DOHH2 (cell line): ENCODE measurements at regions not wholly inside any gene's neighbourhood (a gene's known extent, or its start where the extent isn't known, plus 50 kb on each side); places are given as distances from the start of the nearest gene placed in this dataset.

Experiments
- H3F3A ChIP-seq: fragments of 200-600 bp; sonication (generic), shearing (Covaris generic); 2 replicates; pipeline ENCODE4 v1.6.0; 2016; ENCODE audit warnings: antibody characterized with exemption, mild to moderate bottlenecking; ENCODE audit not compliant: control insufficient read depth, insufficient read depth
- H3K27ac ChIP-seq: fragments of 200-600 bp; sonication (generic); 2 replicates; pipeline ENCODE4 v1.5.1; 2014; ENCODE audit warnings: low read depth, mild to moderate bottlenecking, low read length, moderate library complexity
- H3K27me3 ChIP-seq: fragments of 200-600 bp; sonication (generic); 2 replicates; pipeline ENCODE4 v1.6.1; 2014; ENCODE audit warnings: mild to moderate bottlenecking, low read length, mixed read lengths; ENCODE audit not compliant: control insufficient read depth
- H3K36me3 ChIP-seq: fragments of 200-600 bp; sonication (generic); 2 replicates; pipeline ENCODE4 v1.6.1; 2014; ENCODE audit warnings: mild to moderate bottlenecking, low read length, moderate library complexity, mixed read lengths; ENCODE audit not compliant: control insufficient read depth
- H3K4me1 ChIP-seq: fragments of 200-600 bp; sonication (generic); 2 replicates; pipeline ENCODE4 v1.6.1; 2014; ENCODE audit warnings: mild to moderate bottlenecking, low read length, mixed read lengths; ENCODE audit not compliant: control insufficient read depth
- H3K4me2 ChIP-seq: fragments of 200-600 bp; sonication (generic); 2 replicates; pipeline ENCODE4 v1.6.0; 2014; ENCODE audit warnings: mild to moderate bottlenecking, low read length, moderate library complexity
- H3K4me3 ChIP-seq: fragments of 200-600 bp; sonication (generic); 2 replicates; pipeline ENCODE4 v1.5.1; 2014; ENCODE audit warnings: mild to moderate bottlenecking, low read length, mixed read lengths
- H3K79me2 ChIP-seq: fragments of 200-600 bp; sonication (generic); 2 replicates; pipeline ENCODE4 v1.6.1; 2014; ENCODE audit warnings: mild to moderate bottlenecking, low read length, mixed read lengths; ENCODE audit not compliant: control insufficient read depth
- H3K9me2 ChIP-seq: fragments of 200-600 bp; sonication (generic); replicated peaks from 2 replicates; pipeline ENCODE4 v1.6.1; 2014; ENCODE audit warnings: mild to moderate bottlenecking, low read length, mixed read lengths; ENCODE audit not compliant: control insufficient read depth
- H3K9me3 ChIP-seq: fragments of 200-600 bp; sonication (generic); 2 replicates; pipeline ENCODE4 v1.6.1; 2014; ENCODE audit warnings: antibody characterized with exemption, low read length, mixed read lengths; ENCODE audit not compliant: control insufficient read depth, insufficient read depth
- H4K20me1 ChIP-seq: fragments of 200-600 bp; sonication (generic); 2 replicates; pipeline ENCODE4 v1.6.0; 2014; ENCODE audit warnings: low read depth, mild to moderate bottlenecking, antibody characterized with exemption, low read length, moderate library complexity; ENCODE audit not compliant: control insufficient read depth, insufficient read depth
- CTCF ChIP-seq: fragments of 200-600 bp; sonication (generic); IDR thresholded peaks from one replicate; pipeline ENCODE4 v1.5.1; 2014; ENCODE audit warnings: antibody characterized with exemption, mild to moderate bottlenecking, low read depth, low read length; ENCODE audit not compliant: poor library complexity, severe bottlenecking
- EZH2phosphoT487 ChIP-seq: fragments of 200-600 bp; sonication (generic); IDR thresholded peaks from 2 replicates; pipeline ENCODE4 v1.6.1; 2017; ENCODE audit warnings: borderline replicate concordance, mild to moderate bottlenecking, antibody characterized with exemption, low read length, moderate library complexity, mixed read lengths

- no peak overlapping the region for H3K4me3 ChIP-seq
- H3K4me1 ChIP-seq, result no peaks in the 10 kb centered on the region
- H3K9me3 ChIP-seq, result no peaks in the 10 kb centered on the region
- no peaks in the 10 kb centered on the region for H3K79me2 ChIP-seq
- no peak overlapping the region for H3K27ac ChIP-seq
- no peaks in the 10 kb centered on the region for H3K9me2 ChIP-seq
- H3K4me2 ChIP-seq, result no peak overlapping the region
- no peaks in the 10 kb centered on the region for H3K36me3 ChIP-seq
- H3F3A ChIP-seq, result no peaks in the 10 kb centered on the region
- TF ChIP-seq EZH2phosphoT487, result no peak
- TF ChIP-seq CTCF, result no peak
- H4K20me1 ChIP-seq, result no peaks in the 10 kb centered on the region
- H3K27me3 ChIP-seq, result no peaks in the 10 kb centered on the region
Measured at GRCh38 chr4:181860157-181860556, 383.0 kb upstream of the TENM3 start.

GRCh38 chr4:181860668-181861067, 382.5 kb upstream of the TENM3 start:
- no peaks in the 10 kb centered on the region for H3K9me2 ChIP-seq
- H3K27me3 ChIP-seq, result no peaks in the 10 kb centered on the region
- no peak overlapping the region for H3K4me2 ChIP-seq
- TF ChIP-seq CTCF (no peak), EZH2phosphoT487 (no peak)
- H3K4me1 ChIP-seq, result no peaks in the 10 kb centered on the region
- no peaks in the 10 kb centered on the region for H3F3A ChIP-seq
- H3K9me3 ChIP-seq, result no peaks in the 10 kb centered on the region
- H3K79me2 ChIP-seq, result no peaks in the 10 kb centered on the region
- no peaks in the 10 kb centered on the region for H3K36me3 ChIP-seq
- no peak overlapping the region for H3K27ac ChIP-seq
- no peaks in the 10 kb centered on the region for H4K20me1 ChIP-seq
- H3K4me3 ChIP-seq, result no peak overlapping the region

- H3K9me2 ChIP-seq, result no peaks in the 10 kb centered on the region
- no peaks in the 10 kb centered on the region for H3K9me3 ChIP-seq
- H3K4me1 ChIP-seq, result no peaks in the 10 kb centered on the region
- no peak overlapping the region for H3K27ac ChIP-seq
- no peaks in the 10 kb centered on the region for H3K27me3 ChIP-seq
- TF ChIP-seq EZH2phosphoT487 (no peak), CTCF (no peak)
- no peaks in the 10 kb centered on the region for H3F3A ChIP-seq
- no peaks in the 10 kb centered on the region for H3K79me2 ChIP-seq
- H3K4me3 ChIP-seq, result no peak overlapping the region
- no peak overlapping the region for H3K4me2 ChIP-seq
- no peaks in the 10 kb centered on the region for H3K36me3 ChIP-seq
- H4K20me1 ChIP-seq, result no peaks in the 10 kb centered on the region
Measured at GRCh38 chr4:181863856-181864255, 379.3 kb upstream of the TENM3 start.

- H3K9me3 ChIP-seq, result no peaks in the 10 kb centered on the region
- no peaks in the 10 kb centered on the region for H3K4me1 ChIP-seq
- H3F3A ChIP-seq, result no peaks in the 10 kb centered on the region
- TF ChIP-seq EZH2phosphoT487 (no peak), CTCF (no peak)
- no peaks in the 10 kb centered on the region for H3K36me3 ChIP-seq
- no peaks in the 10 kb centered on the region for H3K79me2 ChIP-seq
- H3K27me3 ChIP-seq, result no peaks in the 10 kb centered on the region
- H3K9me2 ChIP-seq, result peaks cover 3% of the 10 kb centered on the region; the same call in 1 of the 2 replicates
- no peak overlapping the region for H3K4me2 ChIP-seq
- H3K4me3 ChIP-seq, result no peak overlapping the region
- H3K27ac ChIP-seq, result no peak overlapping the region
- H4K20me1 ChIP-seq, result no peaks in the 10 kb centered on the region
Measured at GRCh38 chr4:181870326-181870725, 372.9 kb upstream of the TENM3 start.
